Colonic mucosa (tissue), 4 donors: ENCODE measurements at regions not wholly inside any gene's neighbourhood (a gene's known extent, or its start where the extent isn't known, plus 50 kb on each side); places are given as distances from the start of the nearest gene placed in this dataset.
"Not testable (repeated sequence)": the region's sequence is repeated elsewhere in the genome, so short reads cannot be mapped to it uniquely, and the experiment has no call there.

Experiments used
- DNase-seq: peaks from one replicate; pipeline ENCODE4 v3.0.0-alpha.2; 2020
- H3K27ac ChIP-seq: fragments of 200-600 bp; one replicate; pipeline ENCODE4 v1.8.0; 2021
- H3K27me3 ChIP-seq: fragments of 200-600 bp; one replicate; pipeline ENCODE4 v1.8.0; 2021
- H3K36me3 ChIP-seq: fragments of 200-600 bp; one replicate; pipeline ENCODE4 v1.8.0; 2021
- H3K4me1 ChIP-seq: fragments of 200-600 bp; one replicate; pipeline ENCODE4 v1.8.0; 2021; ENCODE audit warnings: mild to moderate bottlenecking
- H3K4me3 ChIP-seq: fragments of 200-600 bp; one replicate; pipeline ENCODE4 v1.8.0; 2021
- H3K9ac ChIP-seq, 2 donors: one replicate each; pipeline ENCODE4 v1.7.0; 2013; ENCODE audit warnings: control low read depth in 2 of 2, low read depth in 2 of 2, low read length in 2 of 2
- H3K9me3 ChIP-seq: fragments of 200-600 bp; one replicate; pipeline ENCODE4 v1.8.0; 2021
- intact Hi-C: fragments of 100-400 bp; cut with DNase I; formaldehyde crosslinking; loops from one replicate; pipeline ENCODE4 v1.14.1; 2022
- TF ChIP-seq, protein P1 (sequence below): fragments of 200-600 bp; IDR thresholded peaks from one replicate; pipeline ENCODE4 v1.8.0; 2022; ENCODE audit warnings: antibody characterized with exemption, mild to moderate bottlenecking
- donor health status: healthy.
- donor health status: DM: no; HTN: no; CAD: no.
- donor health status: DM: no; HTN: no; CAD: no.

DNA sequence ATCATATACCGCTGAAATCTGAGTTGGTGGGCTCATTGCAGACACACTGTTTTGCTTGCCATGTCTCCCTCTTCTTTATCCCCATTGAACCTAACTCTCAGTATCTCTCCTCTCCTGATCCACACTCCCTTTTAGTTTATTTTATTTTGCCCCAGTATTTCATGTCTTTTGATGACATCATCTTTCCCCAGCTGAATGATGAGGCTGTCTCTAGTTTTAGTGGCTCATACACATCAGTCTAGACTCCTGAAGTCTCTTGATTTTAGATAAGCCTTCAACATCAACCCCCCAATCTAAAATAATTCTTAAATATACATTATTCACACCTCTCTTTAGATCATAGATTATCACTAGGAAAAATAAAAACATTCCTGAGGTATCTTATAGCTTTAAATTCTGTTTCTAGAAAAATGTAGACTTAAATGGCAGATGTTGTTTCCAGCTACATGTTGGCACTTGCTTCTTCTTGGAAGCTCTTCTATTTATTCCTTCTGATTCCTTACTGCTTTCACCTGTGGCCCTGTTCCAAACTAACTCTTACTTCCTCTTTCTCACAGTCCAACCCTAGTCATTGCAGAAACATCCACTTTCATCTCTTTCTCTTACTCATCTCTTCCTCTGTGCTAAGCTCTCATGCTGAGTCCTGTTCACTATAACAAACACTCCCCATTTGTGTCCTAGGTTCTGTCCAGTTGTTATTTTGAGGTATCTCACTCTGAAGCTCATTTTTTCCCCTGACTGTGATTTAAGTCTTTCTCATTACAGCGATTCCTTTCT, 191.9 kb upstream of the SLC35B3 start:
- H3K4me3 ChIP-seq, result no peak overlapping the region
- DNase-seq, result no peak
- H3K4me1 ChIP-seq, result no peaks in the 10 kb centered on the region
- H3K9ac ChIP-seq, result no peak overlapping the region
- no peak overlapping the region for H3K27ac ChIP-seq
- TF ChIP-seq, protein P1, sequence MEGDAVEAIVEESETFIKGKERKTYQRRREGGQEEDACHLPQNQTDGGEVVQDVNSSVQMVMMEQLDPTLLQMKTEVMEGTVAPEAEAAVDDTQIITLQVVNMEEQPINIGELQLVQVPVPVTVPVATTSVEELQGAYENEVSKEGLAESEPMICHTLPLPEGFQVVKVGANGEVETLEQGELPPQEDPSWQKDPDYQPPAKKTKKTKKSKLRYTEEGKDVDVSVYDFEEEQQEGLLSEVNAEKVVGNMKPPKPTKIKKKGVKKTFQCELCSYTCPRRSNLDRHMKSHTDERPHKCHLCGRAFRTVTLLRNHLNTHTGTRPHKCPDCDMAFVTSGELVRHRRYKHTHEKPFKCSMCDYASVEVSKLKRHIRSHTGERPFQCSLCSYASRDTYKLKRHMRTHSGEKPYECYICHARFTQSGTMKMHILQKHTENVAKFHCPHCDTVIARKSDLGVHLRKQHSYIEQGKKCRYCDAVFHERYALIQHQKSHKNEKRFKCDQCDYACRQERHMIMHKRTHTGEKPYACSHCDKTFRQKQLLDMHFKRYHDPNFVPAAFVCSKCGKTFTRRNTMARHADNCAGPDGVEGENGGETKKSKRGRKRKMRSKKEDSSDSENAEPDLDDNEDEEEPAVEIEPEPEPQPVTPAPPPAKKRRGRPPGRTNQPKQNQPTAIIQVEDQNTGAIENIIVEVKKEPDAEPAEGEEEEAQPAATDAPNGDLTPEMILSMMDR, result no peak
- no peaks in the 10 kb centered on the region for H3K9me3 ChIP-seq
- H3K27me3 ChIP-seq, result no peaks in the 10 kb centered on the region
- intact Hi-C loops, result no loop called here
- no peaks in the 10 kb centered on the region for H3K36me3 ChIP-seq

DNA sequence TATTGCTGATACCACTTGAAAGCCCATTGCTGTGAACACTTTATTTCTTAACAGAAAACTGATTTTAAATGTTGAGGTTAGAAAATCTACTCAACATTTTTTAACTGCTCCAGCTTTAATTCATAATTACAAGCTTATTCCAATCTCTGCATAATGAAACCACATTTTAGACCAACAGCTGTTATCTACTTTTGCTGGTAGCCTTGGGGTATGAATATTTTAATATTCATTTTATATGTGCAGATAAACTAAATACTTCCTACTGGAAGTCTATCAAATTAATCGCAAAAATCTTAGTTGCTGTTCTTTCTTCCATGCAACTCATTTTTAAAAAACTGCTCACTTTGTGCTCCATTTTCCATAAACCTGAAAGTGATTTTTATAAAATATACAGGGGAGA, 189.3 kb upstream of the SLC35B3 start:
- Histone ChIP-seq H3K4me3 (no peak overlapping the region), H3K4me1 (no peaks in the 10 kb centered on the region), H3K27ac (no peak overlapping the region), H3K9ac (no peak overlapping the region), H3K9me3 (no peaks in the 10 kb centered on the region), H3K27me3 (no peaks in the 10 kb centered on the region), H3K36me3 (no peaks in the 10 kb centered on the region)
- intact Hi-C loops, result no loop called here
- TF ChIP-seq, protein P1, result no peak
- no peak for DNase-seq

DNA sequence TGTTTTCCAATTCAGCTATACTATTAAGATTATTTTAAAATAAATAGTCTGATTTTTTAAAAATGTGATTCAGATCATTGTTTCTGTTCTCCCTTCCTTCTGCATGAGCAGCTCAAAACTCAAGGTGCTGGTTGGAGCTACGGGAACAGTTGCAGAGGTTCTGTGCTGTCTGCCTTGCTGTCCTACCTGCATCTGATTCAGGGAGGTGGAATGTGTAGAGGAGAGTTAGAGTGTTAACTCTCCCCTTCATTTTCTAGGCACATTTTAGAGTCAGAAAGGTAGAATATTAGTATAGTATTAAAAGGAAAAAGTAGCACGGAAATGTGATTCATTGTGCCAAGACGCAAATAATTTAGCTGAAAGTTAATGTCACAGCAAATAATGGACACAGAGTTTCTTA, 188.1 kb upstream of the SLC35B3 start:
- no peaks in the 10 kb centered on the region for H3K36me3 ChIP-seq
- intact Hi-C loops, result no loop called here
- H3K4me1 ChIP-seq, result no peaks in the 10 kb centered on the region
- H3K9me3 ChIP-seq, result no peaks in the 10 kb centered on the region
- no peak overlapping the region for H3K27ac ChIP-seq
- DNase-seq, result no peak
- H3K27me3 ChIP-seq, result no peaks in the 10 kb centered on the region
- H3K4me3 ChIP-seq, result no peak overlapping the region
- no peak overlapping the region for H3K9ac ChIP-seq
- TF ChIP-seq, protein P1, result no peak

DNA sequence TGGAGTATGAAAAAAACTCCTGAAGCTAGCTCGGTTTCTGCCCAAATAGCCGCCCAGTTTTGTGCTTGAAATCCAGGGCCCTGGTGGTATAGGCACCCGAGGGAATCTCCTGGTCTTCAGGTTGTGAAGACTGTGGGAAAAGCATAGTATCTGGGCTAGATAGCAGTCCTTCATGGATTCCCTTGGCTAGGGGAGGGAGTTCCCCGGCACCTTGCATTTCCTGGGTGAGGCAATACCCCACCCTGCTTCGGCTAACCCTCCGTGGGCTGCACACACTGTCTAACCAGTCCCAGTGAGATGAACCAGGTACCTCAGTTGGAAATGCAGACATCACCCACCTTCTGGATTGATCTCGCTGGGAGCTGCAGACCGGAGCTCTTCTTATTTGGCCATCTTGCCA, 184.5 kb upstream of the SLC35B3 start:
- intact Hi-C loops, result no loop called here
- DNase-seq, result no peak
- no peak overlapping the region for H3K4me3 ChIP-seq
- TF ChIP-seq, protein P1, result no peak
- no peak overlapping the region for H3K27ac ChIP-seq
- no peaks in the 10 kb centered on the region for H3K36me3 ChIP-seq
- no peaks in the 10 kb centered on the region for H3K4me1 ChIP-seq
- no peaks in the 10 kb centered on the region for H3K9me3 ChIP-seq
- no peak overlapping the region for H3K9ac ChIP-seq
- no peaks in the 10 kb centered on the region for H3K27me3 ChIP-seq

DNA sequence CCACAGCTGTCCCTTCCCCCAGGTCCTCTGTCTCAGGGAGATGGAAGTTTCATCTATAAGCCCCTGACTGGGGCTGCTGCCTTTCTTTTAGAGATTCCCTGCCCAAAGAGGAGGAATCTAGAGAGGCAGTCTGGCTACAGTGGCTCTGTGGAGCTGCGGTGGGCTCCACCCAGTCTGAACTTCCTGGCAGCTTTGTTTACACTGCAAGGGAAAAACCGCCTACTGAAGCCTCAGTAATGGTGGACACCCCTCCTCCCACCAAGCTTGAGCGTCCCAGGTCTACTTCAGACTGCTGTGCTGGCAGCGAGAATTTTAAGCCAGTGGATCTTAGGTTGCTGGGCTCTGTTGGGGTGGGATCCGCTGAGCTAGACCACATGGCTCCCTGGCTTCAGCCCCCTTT, 184.1 kb upstream of the SLC35B3 start:
- DNase-seq, H3K9ac ChIP-seq, H3K9me3 ChIP-seq, intact Hi-C loops, H3K27ac ChIP-seq, H3K27me3 ChIP-seq, H3K4me3 ChIP-seq, H3K4me1 ChIP-seq, H3K36me3 ChIP-seq: not testable (repeated sequence)

DNA sequence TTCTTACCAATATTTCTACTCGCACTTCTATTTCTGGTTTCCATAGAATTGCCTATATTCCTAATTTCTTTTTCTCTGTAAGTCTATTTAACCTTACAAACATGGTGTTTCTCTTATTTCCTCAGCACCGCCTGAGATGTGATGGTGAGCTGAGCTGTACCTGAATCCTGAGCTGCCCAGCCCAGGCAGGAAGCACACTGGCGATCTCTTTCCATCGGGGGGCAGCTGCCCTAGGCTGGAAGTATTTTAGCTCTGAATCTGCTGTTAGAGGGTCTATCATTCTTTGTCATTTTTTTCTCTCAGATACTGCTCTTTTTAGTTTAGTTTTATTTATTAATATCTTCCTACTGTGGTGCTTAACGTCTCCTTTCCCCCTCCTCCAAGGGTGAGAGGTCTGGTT, 173.4 kb upstream of the SLC35B3 start:
- H3K4me3 ChIP-seq, result no peak overlapping the region
- intact Hi-C loops, result no loop called here
- no peak for DNase-seq
- H3K9me3 ChIP-seq, result no peaks in the 10 kb centered on the region
- no peaks in the 10 kb centered on the region for H3K36me3 ChIP-seq
- no peak overlapping the region for H3K9ac ChIP-seq
- no peaks in the 10 kb centered on the region for H3K4me1 ChIP-seq
- TF ChIP-seq, protein P1, result no peak
- H3K27ac ChIP-seq, result no peak overlapping the region
- no peaks in the 10 kb centered on the region for H3K27me3 ChIP-seq
